Gastrocnemius medialis (tissue), 4 donors: ENCODE measurements at regions not wholly inside any gene's neighbourhood (a gene's known extent, or its start where the extent isn't known, plus 50 kb on each side); places are given as distances from the start of the nearest gene placed in this dataset.

ENCODE experiments used
- ATAC-seq, 2 donors: fragments of 150-250 bp; one replicate each; pipeline ENCODE4 v1.9.1; 2016
- DNase-seq, 2 donors: peaks; one replicate each; pipeline ENCODE4 v3.0.0-alpha.2; 2019
- H3K27ac ChIP-seq, 4 donors: fragments of 200-600 bp; sonication (generic); 1 replicate in 1 of 4; 2 replicates in 3 of 4; pipeline ENCODE4 v1.5.1; 2016 to 2018; ENCODE audit warnings: mild to moderate bottlenecking in 2 of 4, moderate library complexity in 1 of 4
- H3K27me3 ChIP-seq, 3 donors: fragments of 200-600 bp; sonication (generic) in 2 of 3; 1 replicate in 1 of 3; 2 replicates in 2 of 3; pipeline versions ENCODE4 v1.5.1 to v1.6.0; 2016 to 2019; ENCODE audit warnings: mild to moderate bottlenecking in 1 of 3, moderate library complexity in 1 of 3
- H3K36me3 ChIP-seq, 2 donors: fragments of 200-600 bp; sonication (generic) in 1 of 2; one replicate each; pipeline ENCODE4 v1.5.1; 2017 to 2018
- H3K4me1 ChIP-seq, 2 donors: fragments of 200-600 bp; sonication (generic) in 1 of 2; one replicate each; pipeline ENCODE4 v1.5.1; 2016 to 2017; ENCODE audit warnings: mild to moderate bottlenecking in 2 of 2
- H3K4me3 ChIP-seq, 4 donors: fragments of 200-600 bp; sonication (generic) in 3 of 4; 1 replicate in 1 of 4; 2 replicates in 3 of 4; pipeline ENCODE4 v1.5.1; 2016 to 2019; ENCODE audit warnings: mild to moderate bottlenecking in 2 of 4
- H3K9me3 ChIP-seq, 3 donors: fragments of 200-600 bp; sonication (generic) in 2 of 3; 1 replicate in 1 of 3; 2 replicates in 2 of 3; pipeline ENCODE4 v1.5.1; 2016 to 2019
- POLR2A ChIP-seq, 2 donors: fragments of 450-650 bp; IDR thresholded peaks; one replicate each; pipeline ENCODE4 v1.6.1; 2017; ENCODE audit warnings: antibody characterized with exemption in 2 of 2, mild to moderate bottlenecking in 2 of 2, moderate library complexity in 2 of 2
- in situ Hi-C, 4 donors: fragments of 200-750 bp; cut with MboI; loops; one replicate each; pipeline versions ENCODE4 v1.15.0 to v1.8.0; 2017; ENCODE audit warnings: low sequenced_read_pairs in 4 of 4
- intact Hi-C: fragments of 100-400 bp; cut with DNase I; formaldehyde crosslinking; loops from one replicate; pipeline ENCODE4 v1.15.1; 2023; ENCODE audit warnings: low total_unique reads
- TF ChIP-seq, protein P1 (sequence below), 5 experiments: fragments of 450-650 bp in 3 of 5; fragments of 200-600 bp in 2 of 5; sonication (generic) in 2 of 5; IDR thresholded peaks in 4 of 5; conservative IDR thresholded peaks in 1 of 5; 1 replicate in 4 of 5; 2 replicates in 1 of 5; pipeline ENCODE4 v1.5.1; 2016 to 2019; ENCODE audit warnings: antibody characterized with exemption in 5 of 5, mild to moderate bottlenecking in 3 of 5, moderate library complexity in 3 of 5

GRCh38 chr16:65919145-65919985 is 447.1 kb upstream of the CDH5 start:
- TF ChIP-seq POLR2A (IDR thresholded peaks at IDR 0.05) = no peak
- TF ChIP-seq, protein P1, sequence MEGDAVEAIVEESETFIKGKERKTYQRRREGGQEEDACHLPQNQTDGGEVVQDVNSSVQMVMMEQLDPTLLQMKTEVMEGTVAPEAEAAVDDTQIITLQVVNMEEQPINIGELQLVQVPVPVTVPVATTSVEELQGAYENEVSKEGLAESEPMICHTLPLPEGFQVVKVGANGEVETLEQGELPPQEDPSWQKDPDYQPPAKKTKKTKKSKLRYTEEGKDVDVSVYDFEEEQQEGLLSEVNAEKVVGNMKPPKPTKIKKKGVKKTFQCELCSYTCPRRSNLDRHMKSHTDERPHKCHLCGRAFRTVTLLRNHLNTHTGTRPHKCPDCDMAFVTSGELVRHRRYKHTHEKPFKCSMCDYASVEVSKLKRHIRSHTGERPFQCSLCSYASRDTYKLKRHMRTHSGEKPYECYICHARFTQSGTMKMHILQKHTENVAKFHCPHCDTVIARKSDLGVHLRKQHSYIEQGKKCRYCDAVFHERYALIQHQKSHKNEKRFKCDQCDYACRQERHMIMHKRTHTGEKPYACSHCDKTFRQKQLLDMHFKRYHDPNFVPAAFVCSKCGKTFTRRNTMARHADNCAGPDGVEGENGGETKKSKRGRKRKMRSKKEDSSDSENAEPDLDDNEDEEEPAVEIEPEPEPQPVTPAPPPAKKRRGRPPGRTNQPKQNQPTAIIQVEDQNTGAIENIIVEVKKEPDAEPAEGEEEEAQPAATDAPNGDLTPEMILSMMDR (IDR thresholded peaks at IDR 0.05 in 4 of 5, conservative IDR thresholded peaks at IDR 0.05 in 1 of 5) = no peak
- in situ Hi-C loops (no loop called here), intact Hi-C loops (no loop called here)
- H3K36me3 ChIP-seq = no peaks in the 10 kb centered on the region
- DNase-seq (no peak), ATAC-seq (no peak)
- no peaks in the 10 kb centered on the region for H3K27me3 ChIP-seq
- H3K4me3 ChIP-seq = no peak overlapping the region
- no peaks in the 10 kb centered on the region for H3K4me1 ChIP-seq
- no peak overlapping the region for H3K27ac ChIP-seq
- H3K9me3 ChIP-seq = no peaks in the 10 kb centered on the region

DNA sequence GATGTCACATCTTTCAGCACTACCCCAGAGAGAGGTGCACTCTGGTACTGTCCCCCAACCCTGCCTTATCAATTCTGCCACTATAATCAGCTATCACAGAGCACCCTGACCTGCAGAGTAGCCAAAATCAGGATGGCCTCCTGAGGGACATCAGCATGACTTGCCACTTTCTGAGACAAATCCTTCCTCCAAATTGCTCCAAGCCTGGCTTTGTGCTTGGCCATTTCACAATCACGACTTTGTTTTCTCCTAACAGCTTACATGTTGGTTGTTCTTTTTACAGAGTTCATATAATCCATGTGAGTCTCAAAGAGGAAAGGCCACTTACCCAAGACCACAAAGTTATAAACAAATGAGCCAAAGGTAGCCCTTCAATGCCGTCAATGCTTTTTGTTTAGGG is 449.0 kb upstream of the CDH5 start:
- Histone ChIP-seq H3K36me3 (no peaks in the 10 kb centered on the region), H3K9me3 (no peaks in the 10 kb centered on the region), H3K4me3 (no peak overlapping the region), H3K27ac (no peak overlapping the region), H3K4me1 (no peaks in the 10 kb centered on the region), H3K27me3 (no peaks in the 10 kb centered on the region)
- TF ChIP-seq POLR2A (IDR thresholded peaks at IDR 0.05) = no peak
- TF ChIP-seq, protein P1 (IDR thresholded peaks at IDR 0.05 in 4 of 5, conservative IDR thresholded peaks at IDR 0.05 in 1 of 5) = no peak
- intact Hi-C loops (no loop called here), in situ Hi-C loops (no loop called here)
- no peak for DNase-seq
- no peak for ATAC-seq

GRCh38 chr16:65916995-65917394 is 449.5 kb upstream of the CDH5 start:
- H3K4me1 ChIP-seq = no peaks in the 10 kb centered on the region
- in situ Hi-C loops (no loop called here), intact Hi-C loops (no loop called here)
- no peak overlapping the region for H3K27ac ChIP-seq
- H3K4me3 ChIP-seq = no peak overlapping the region
- TF ChIP-seq, protein P1 (IDR thresholded peaks at IDR 0.05 in 4 of 5, conservative IDR thresholded peaks at IDR 0.05 in 1 of 5) = no peak
- TF ChIP-seq POLR2A (IDR thresholded peaks at IDR 0.05) = no peak
- DNase-seq (no peak), ATAC-seq (no peak)
- no peaks in the 10 kb centered on the region for H3K27me3 ChIP-seq
- H3K9me3 ChIP-seq = no peaks in the 10 kb centered on the region
- no peaks in the 10 kb centered on the region for H3K36me3 ChIP-seq

GRCh38 chr16:65910291-65910690 is 456.2 kb upstream of the CDH5 start:
- no peaks in the 10 kb centered on the region for H3K36me3 ChIP-seq
- H3K4me3 ChIP-seq = no peak overlapping the region
- no peaks in the 10 kb centered on the region for H3K27me3 ChIP-seq
- DNase-seq = no peak
- TF ChIP-seq POLR2A (IDR thresholded peaks at IDR 0.05) = no peak
- TF ChIP-seq, protein P1 (IDR thresholded peaks at IDR 0.05 in 4 of 5, conservative IDR thresholded peaks at IDR 0.05 in 1 of 5) = no peak
- no peaks in the 10 kb centered on the region for H3K9me3 ChIP-seq
- intact Hi-C loops (no loop called here), in situ Hi-C loops (no loop called here)
- H3K4me1 ChIP-seq = no peaks in the 10 kb centered on the region
- ATAC-seq = no peak
- H3K27ac ChIP-seq = no peak overlapping the region
